Adrenal gland (tissue), 5 donors: ENCODE measurements at regions not wholly inside any gene's neighbourhood (a gene's known extent, or its start where the extent isn't known, plus 50 kb on each side); places are given as distances from the start of the nearest gene placed in this dataset.

Source experiments
- POLR2A ChIP-seq, 2 donors: fragments of 450-650 bp; IDR thresholded peaks; one replicate each; pipeline ENCODE4 v1.6.1; 2017; ENCODE audit warnings: antibody characterized with exemption in 2 of 2, mild to moderate bottlenecking in 2 of 2, moderate library complexity in 1 of 2
- TF ChIP-seq, protein P1 (sequence below), 6 experiments: fragments of 450-650 bp in 4 of 6; fragments of 200-600 bp in 2 of 6; sonication (generic) in 1 of 6; IDR thresholded peaks; 1 replicate in 5 of 6; 2 replicates in 1 of 6; pipeline versions ENCODE4 v1.5.1 to v1.8.0; 2016 to 2021; ENCODE audit warnings: antibody characterized with exemption in 6 of 6, mild to moderate bottlenecking in 2 of 6, moderate library complexity in 1 of 6
- donor health status: DM: no; HTN: no; CAD: no.

DNA sequence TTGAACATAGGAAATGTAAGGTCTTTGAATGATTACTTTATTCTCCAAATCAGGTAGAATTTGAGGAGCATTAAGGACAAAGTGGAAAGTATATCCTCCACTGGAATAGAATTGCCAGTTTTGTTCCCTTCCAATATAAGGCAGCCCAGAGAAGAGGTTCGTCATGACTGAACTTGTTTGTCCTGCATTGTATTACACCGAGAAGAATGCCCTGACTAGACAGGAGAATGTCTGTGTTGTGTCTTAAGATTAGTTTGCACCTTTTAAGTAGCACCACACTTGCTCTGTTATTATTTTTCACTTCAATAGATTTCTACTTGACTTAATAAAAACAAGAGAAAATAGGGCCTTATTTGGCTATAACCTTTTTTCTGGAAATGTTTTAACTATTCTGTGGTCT lies 586.2 kb upstream of the PTGER4 start:
- TF ChIP-seq POLR2A (IDR thresholded peaks at IDR 0.05) = no peak
- TF ChIP-seq, protein P1, sequence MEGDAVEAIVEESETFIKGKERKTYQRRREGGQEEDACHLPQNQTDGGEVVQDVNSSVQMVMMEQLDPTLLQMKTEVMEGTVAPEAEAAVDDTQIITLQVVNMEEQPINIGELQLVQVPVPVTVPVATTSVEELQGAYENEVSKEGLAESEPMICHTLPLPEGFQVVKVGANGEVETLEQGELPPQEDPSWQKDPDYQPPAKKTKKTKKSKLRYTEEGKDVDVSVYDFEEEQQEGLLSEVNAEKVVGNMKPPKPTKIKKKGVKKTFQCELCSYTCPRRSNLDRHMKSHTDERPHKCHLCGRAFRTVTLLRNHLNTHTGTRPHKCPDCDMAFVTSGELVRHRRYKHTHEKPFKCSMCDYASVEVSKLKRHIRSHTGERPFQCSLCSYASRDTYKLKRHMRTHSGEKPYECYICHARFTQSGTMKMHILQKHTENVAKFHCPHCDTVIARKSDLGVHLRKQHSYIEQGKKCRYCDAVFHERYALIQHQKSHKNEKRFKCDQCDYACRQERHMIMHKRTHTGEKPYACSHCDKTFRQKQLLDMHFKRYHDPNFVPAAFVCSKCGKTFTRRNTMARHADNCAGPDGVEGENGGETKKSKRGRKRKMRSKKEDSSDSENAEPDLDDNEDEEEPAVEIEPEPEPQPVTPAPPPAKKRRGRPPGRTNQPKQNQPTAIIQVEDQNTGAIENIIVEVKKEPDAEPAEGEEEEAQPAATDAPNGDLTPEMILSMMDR (IDR thresholded peaks at IDR 0.05) = no peak
